ENCODE measurements at regions not wholly inside any gene's neighbourhood (a gene's known extent, or its start where the extent isn't known, plus 50 kb on each side); places are given as distances from the start of the nearest gene placed in this dataset.

DNA sequence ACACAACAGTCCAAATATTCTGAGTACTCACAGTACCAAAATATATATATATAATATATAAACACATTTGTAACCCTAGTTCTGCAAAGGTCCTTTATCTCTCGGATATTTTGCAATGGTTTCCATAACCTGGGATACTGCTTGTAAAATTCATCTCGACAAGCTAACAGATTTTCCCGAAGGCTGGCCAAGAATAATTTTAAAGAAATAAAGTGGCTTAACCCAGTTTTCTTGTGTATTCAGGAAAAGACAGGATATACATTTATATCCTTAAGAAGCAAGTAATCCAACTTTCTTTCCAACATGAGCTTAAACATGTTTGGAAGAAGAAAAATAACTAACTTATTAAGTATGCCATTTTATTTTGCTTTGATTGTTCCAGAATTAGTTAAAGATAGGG is 348.7 kb upstream of the RUNX1 start:
- TF ChIP-seq CTCF (IDR thresholded peaks at IDR 0.05) (no peak), POLR2A (IDR thresholded peaks at IDR 0.05) (no peak)
